ENCODE measurements at regions not wholly inside any gene's neighbourhood (a gene's known extent, or its start where the extent isn't known, plus 50 kb on each side); places are given as distances from the start of the nearest gene placed in this dataset.

GRCh38 chr2:236408090-236408489, 143.9 kb upstream of the ASB18 start:
- H3K9me3 ChIP-seq (ENCODE audit: control insufficient read depth in 2 of 2, low read length in 2 of 2): no peaks in the 10 kb centered on the region
- H3K9me3 Mint-ChIP-seq: peaks cover 0 to 6% (median 0%) of the 10 kb centered on the region in 7 donors
- peaks cover 7% of the 10 kb centered on the region for H3K27me3 Mint-ChIP-seq
- H3K27ac ChIP-seq (ENCODE audit: insufficient read depth, low read length, poor library complexity, severe bottlenecking): no peak overlapping the region
- H3K4me1 Mint-ChIP-seq: no peaks in the 10 kb centered on the region
- no peaks in the 10 kb centered on the region for H3K36me3 ChIP-seq (ENCODE audit: control insufficient read depth, insufficient read depth, low read length)
- no peaks in the 10 kb centered on the region for H3K27me3 ChIP-seq (ENCODE audit: control insufficient read depth, insufficient read depth, low read length)
- H3K27ac Mint-ChIP-seq: no peak overlapping the region
- no peaks in the 10 kb centered on the region for H3K36me3 Mint-ChIP-seq
- H3K4me1 ChIP-seq (ENCODE audit: control insufficient read depth, insufficient read depth, low read length, poor library complexity, severe bottlenecking): no peaks in the 10 kb centered on the region
- H3K4me3 Mint-ChIP-seq: no peak overlapping the region
- H3K4me3 ChIP-seq (ENCODE audit: low read depth, low read length): no peak overlapping the region
- no peak for DNase-seq
- no peak for ATAC-seq (ENCODE audit: low read depth in 2 of 2)

GRCh38 chr2:236408786-236409185, 144.6 kb upstream of the ASB18 start:
- Histone ChIP-seq H3K9me3 (ENCODE audit: control insufficient read depth in 2 of 2, low read length in 2 of 2) (no peaks in the 10 kb centered on the region), H3K4me1 (ENCODE audit: control insufficient read depth, insufficient read depth, low read length, poor library complexity, severe bottlenecking) (no peaks in the 10 kb centered on the region), H3K27ac (ENCODE audit: insufficient read depth, low read length, poor library complexity, severe bottlenecking) (no peak overlapping the region), H3K4me3 (ENCODE audit: low read depth, low read length) (no peak overlapping the region), H3K27me3 (ENCODE audit: control insufficient read depth, insufficient read depth, low read length) (no peaks in the 10 kb centered on the region), H3K36me3 (ENCODE audit: control insufficient read depth, insufficient read depth, low read length) (no peaks in the 10 kb centered on the region)
- no peak overlapping the region for H3K4me3 Mint-ChIP-seq
- no peak overlapping the region for H3K27ac Mint-ChIP-seq
- no peaks in the 10 kb centered on the region for H3K36me3 Mint-ChIP-seq
- no peak for ATAC-seq (ENCODE audit: low read depth in 2 of 2)
- no peaks in the 10 kb centered on the region for H3K4me1 Mint-ChIP-seq
- peaks cover 0 to 6% (median 0%) of the 10 kb centered on the region in 7 donors for H3K9me3 Mint-ChIP-seq
- DNase-seq: no peak
- H3K27me3 Mint-ChIP-seq: peaks cover 14% of the 10 kb centered on the region

- ATAC-seq (ENCODE audit: low read depth in 2 of 2) (no peak), DNase-seq (no peak)
- Mint-ChIP-seq H3K36me3 (no peaks in the 10 kb centered on the region), H3K4me1 (no peaks in the 10 kb centered on the region), H3K9me3 (peaks cover 0 to 6% (median 0%) of the 10 kb centered on the region in 7 donors), H3K4me3 (no peak overlapping the region), H3K27me3 (peaks cover 26% of the 10 kb centered on the region), H3K27ac (no peak overlapping the region)
- Histone ChIP-seq H3K9me3 (ENCODE audit: control insufficient read depth in 2 of 2, low read length in 2 of 2) (no peaks in the 10 kb centered on the region), H3K4me3 (ENCODE audit: low read depth, low read length) (no peak overlapping the region), H3K27ac (ENCODE audit: insufficient read depth, low read length, poor library complexity, severe bottlenecking) (no peak overlapping the region), H3K4me1 (ENCODE audit: control insufficient read depth, insufficient read depth, low read length, poor library complexity, severe bottlenecking) (no peaks in the 10 kb centered on the region), H3K27me3 (ENCODE audit: control insufficient read depth, insufficient read depth, low read length) (peaks cover 2% of the 10 kb centered on the region), H3K36me3 (ENCODE audit: control insufficient read depth, insufficient read depth, low read length) (no peaks in the 10 kb centered on the region)
These were observed 151.7 kb upstream of the ASB18 start for GRCh38 chr2:236415684-236416444.

- Mint-ChIP-seq H3K4me1 (no peaks in the 10 kb centered on the region), H3K4me3 (no peak overlapping the region), H3K27me3 (peaks cover 26% of the 10 kb centered on the region)
These were observed 152.5 kb upstream of the ACKR3 start for GRCh38 chr2:236417150-236417549.

GRCh38 chr2:236430584-236430983, 139.0 kb upstream of the ACKR3 start:
- ATAC-seq (ENCODE audit: low read depth in 2 of 2) (no peak), DNase-seq (no peak)
- Histone ChIP-seq H3K9me3 (ENCODE audit: control insufficient read depth in 2 of 2, low read length in 2 of 2) (no peaks in the 10 kb centered on the region), H3K27ac (ENCODE audit: insufficient read depth, low read length, poor library complexity, severe bottlenecking) (no peak overlapping the region), H3K4me1 (ENCODE audit: control insufficient read depth, insufficient read depth, low read length, poor library complexity, severe bottlenecking) (no peaks in the 10 kb centered on the region), H3K36me3 (ENCODE audit: control insufficient read depth, insufficient read depth, low read length) (no peaks in the 10 kb centered on the region), H3K27me3 (ENCODE audit: control insufficient read depth, insufficient read depth, low read length) (peaks cover 8% of the 10 kb centered on the region), H3K4me3 (ENCODE audit: low read depth, low read length) (no peak overlapping the region)
- Mint-ChIP-seq H3K36me3 (no peaks in the 10 kb centered on the region), H3K27me3 (peaks cover 32% of the 10 kb centered on the region), H3K9me3 (peaks cover 0 to 4% (median 0%) of the 10 kb centered on the region in 7 donors), H3K4me3 (no peak overlapping the region), H3K4me1 (no peaks in the 10 kb centered on the region), H3K27ac (no peak overlapping the region)

More at GRCh38 chr2:236417150-236417549, 152.5 kb upstream of the ACKR3 start:
- Histone ChIP-seq H3K36me3 (ENCODE audit: control insufficient read depth, insufficient read depth, low read length) (no peaks in the 10 kb centered on the region), H3K27ac (ENCODE audit: insufficient read depth, low read length, poor library complexity, severe bottlenecking) (no peak overlapping the region), H3K9me3 (ENCODE audit: control insufficient read depth in 2 of 2, low read length in 2 of 2) (no peaks in the 10 kb centered on the region), H3K4me3 (ENCODE audit: low read depth, low read length) (no peak overlapping the region), H3K4me1 (ENCODE audit: control insufficient read depth, insufficient read depth, low read length, poor library complexity, severe bottlenecking) (no peaks in the 10 kb centered on the region), H3K27me3 (ENCODE audit: control insufficient read depth, insufficient read depth, low read length) (peaks cover 2% of the 10 kb centered on the region)
- Mint-ChIP-seq H3K36me3 (no peaks in the 10 kb centered on the region), H3K27ac (no peak overlapping the region), H3K9me3 (peaks cover 0 to 7% (median 0%) of the 10 kb centered on the region in 7 donors)
- no peak for DNase-seq
- no peak for ATAC-seq (ENCODE audit: low read depth in 2 of 2)

- ATAC-seq (ENCODE audit: low read depth in 2 of 2) (no peak), DNase-seq (no peak)
- H3K27ac Mint-ChIP-seq: no peak overlapping the region
- Histone ChIP-seq H3K27me3 (ENCODE audit: control insufficient read depth, insufficient read depth, low read length) (peaks cover 2% of the 10 kb centered on the region), H3K27ac (ENCODE audit: insufficient read depth, low read length, poor library complexity, severe bottlenecking) (no peak overlapping the region), H3K4me3 (ENCODE audit: low read depth, low read length) (no peak overlapping the region), H3K9me3 (ENCODE audit: control insufficient read depth in 2 of 2, low read length in 2 of 2) (no peaks in the 10 kb centered on the region), H3K4me1 (ENCODE audit: control insufficient read depth, insufficient read depth, low read length, poor library complexity, severe bottlenecking) (no peaks in the 10 kb centered on the region), H3K36me3 (ENCODE audit: control insufficient read depth, insufficient read depth, low read length) (no peaks in the 10 kb centered on the region)
- H3K27me3 Mint-ChIP-seq: peaks cover 18% of the 10 kb centered on the region
- H3K4me1 Mint-ChIP-seq: no peaks in the 10 kb centered on the region
- peaks cover 0 to 3% (median 0%) of the 10 kb centered on the region in 7 donors for H3K9me3 Mint-ChIP-seq
- H3K36me3 Mint-ChIP-seq: no peaks in the 10 kb centered on the region
- no peak overlapping the region for H3K4me3 Mint-ChIP-seq
These were observed 135.0 kb upstream of the ACKR3 start for GRCh38 chr2:236434593-236434992.

- Histone ChIP-seq H3K4me1 (ENCODE audit: control insufficient read depth, insufficient read depth, low read length, poor library complexity, severe bottlenecking) (no peaks in the 10 kb centered on the region), H3K27ac (ENCODE audit: insufficient read depth, low read length, poor library complexity, severe bottlenecking) (no peak overlapping the region), H3K4me3 (ENCODE audit: low read depth, low read length) (no peak overlapping the region), H3K27me3 (ENCODE audit: control insufficient read depth, insufficient read depth, low read length) (peaks cover 2% of the 10 kb centered on the region), H3K36me3 (ENCODE audit: control insufficient read depth, insufficient read depth, low read length) (no peaks in the 10 kb centered on the region), H3K9me3 (ENCODE audit: control insufficient read depth in 2 of 2, low read length in 2 of 2) (no peaks in the 10 kb centered on the region)
- no peaks in the 10 kb centered on the region for H3K36me3 Mint-ChIP-seq
- no peak for ATAC-seq (ENCODE audit: low read depth in 2 of 2)
- peaks cover 0 to 1% (median 0%) of the 10 kb centered on the region in 7 donors for H3K9me3 Mint-ChIP-seq
- peaks cover 9% of the 10 kb centered on the region for H3K27me3 Mint-ChIP-seq
- no peak overlapping the region for H3K4me3 Mint-ChIP-seq
- DNase-seq: no peak
- H3K4me1 Mint-ChIP-seq: no peaks in the 10 kb centered on the region
- H3K27ac Mint-ChIP-seq: no peak overlapping the region
These were observed 129.3 kb upstream of the ACKR3 start for GRCh38 chr2:236440110-236440881.
